ENCODE measurements at regions not wholly inside any gene's neighbourhood (a gene's known extent, or its start where the extent isn't known, plus 50 kb on each side); places are given as distances from the start of the nearest gene placed in this dataset.

GRCh38 chr6:77290798-77291197 lies 172.5 kb downstream of the HTR1B start:
- H3K79me2 ChIP-seq (ENCODE audit: insufficient read depth, low read length), result no peaks in the 10 kb centered on the region
- FAIRE-seq, result no peak
- H3K27ac ChIP-seq (ENCODE audit: extremely low read length, insufficient read depth, low read length), result no peak overlapping the region
- ChIA-PET CTCF (ENCODE audit: low intra/inter-chr PET ratio, low total read pairs) (no interaction called here), POLR2A (no interaction called here)
- H3K4me1 ChIP-seq (ENCODE audit: insufficient read depth, low read length), result no peaks in the 10 kb centered on the region
- 0% methylated on average over 1 of the region's 1 CpG for WGBS (ENCODE audit: low lambda C conversion rate)
- no TSS peak for BruUV-seq (replicated peaks)
- ATAC-seq, result no peak
- no peak for DNase-seq (ENCODE audit: low spot score)
- in situ Hi-C loops (cut with HindIII; ENCODE audit: extremely low pct_ligation_motif_present, low pct_unique_long_range_greater_than_20kb), result no loop called here
- H3K4me3 ChIP-seq (replicated peaks in 1 of 3; ENCODE audit: insufficient read depth in 1 of 3, low read depth in 2 of 3, low read length in 3 of 3), result no peak overlapping the region
- H3K27me3 ChIP-seq (ENCODE audit: control insufficient read depth in 1 of 2, insufficient read depth in 2 of 2, low read length in 2 of 2), result no peaks in the 10 kb centered on the region
- no peaks in the 10 kb centered on the region for H3K36me3 ChIP-seq (replicated peaks in 1 of 2; ENCODE audit: control insufficient read depth in 1 of 2, insufficient read depth in 2 of 2, low read length in 2 of 2)
- H3K9ac ChIP-seq (ENCODE audit: insufficient read depth, low read depth, low read length), result no peak overlapping the region
- H2AFZ ChIP-seq (ENCODE audit: low read length), result no peak overlapping the region
- H3K4me2 ChIP-seq (ENCODE audit: low read depth, low read length), result no peak overlapping the region
- intact Hi-C loops (cut with micrococcal nuclease; ENCODE audit: unreplicated experiment), result no loop called here
- H4K20me1 ChIP-seq (ENCODE audit: insufficient read depth, low read length), result no peaks in the 10 kb centered on the region
- H3K9me3 ChIP-seq (ENCODE audit: low read length), result peaks cover 20% of the 10 kb centered on the region
- TF ChIP-seq MXD3 (CRISPR knock-in tag; IDR thresholded peaks at IDR 0.05), result no peak
- TF ChIP-seq RBFOX2 (IDR thresholded peaks at IDR 0.05; ENCODE audit: low read depth, low read length), result no peak
- no peak for TF ChIP-seq MIXL1 (CRISPR knock-in tag; IDR thresholded peaks at IDR 0.05)
- no peak for TF ChIP-seq POLR2G (IDR thresholded peaks at IDR 0.05; ENCODE audit: low read depth, low read length)
- no peak for TF ChIP-seq ZNF281 (CRISPR knock-in tag; IDR thresholded peaks at IDR 0.05; ENCODE audit: borderline replicate concordance)
- TF ChIP-seq MXD1 (CRISPR knock-in tag; IDR thresholded peaks at IDR 0.05), result no peak
- no peak for TF ChIP-seq ZKSCAN8 (CRISPR knock-in tag; IDR thresholded peaks at IDR 0.05; ENCODE audit: borderline replicate concordance)
- no peak for TF ChIP-seq ZNF563 (CRISPR knock-in tag; IDR thresholded peaks at IDR 0.05)
- TF ChIP-seq YY1 (IDR thresholded peaks at IDR 0.05; ENCODE audit: insufficient read depth, insufficient replicate concordance, low read depth, low read length), result no peak
- TF ChIP-seq ZNF432 (CRISPR knock-in tag; IDR thresholded peaks at IDR 0.05; ENCODE audit: borderline replicate concordance), result no peak
- TF ChIP-seq HMGXB3 (CRISPR knock-in tag; IDR thresholded peaks at IDR 0.05; ENCODE audit: borderline replicate concordance), result no peak
- no peak for TF ChIP-seq ZNF362 (CRISPR knock-in tag; IDR thresholded peaks at IDR 0.05; ENCODE audit: borderline replicate concordance)
- no peak for TF ChIP-seq PRDM4 (CRISPR knock-in tag; IDR thresholded peaks at IDR 0.05; ENCODE audit: borderline replicate concordance)

Data from HepG2 (cell line).